ENCODE measurements at regions not wholly inside any gene's neighbourhood (a gene's known extent, or its start where the extent isn't known, plus 50 kb on each side); places are given as distances from the start of the nearest gene placed in this dataset.

DNA sequence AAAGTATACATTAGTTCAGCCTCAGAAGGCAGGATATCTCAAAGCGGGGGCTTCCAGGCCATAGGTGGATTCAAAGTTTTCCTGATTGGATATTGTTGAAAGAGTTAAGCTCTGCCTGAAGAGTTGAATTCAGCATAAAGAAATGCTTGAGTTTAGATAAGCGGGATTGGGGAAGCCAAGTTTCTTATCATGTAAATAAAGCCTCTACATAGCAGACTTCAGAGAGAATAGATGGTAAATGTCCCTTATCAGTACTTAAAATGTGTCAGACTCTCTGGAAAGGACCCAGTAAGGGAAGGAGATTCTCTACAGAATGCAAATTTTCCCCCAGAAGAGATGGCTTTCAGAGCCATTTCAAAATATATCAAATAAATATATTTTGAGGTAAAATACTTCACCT, 423.5 kb downstream of the SHISA9 start:
- no peaks in the 10 kb centered on the region for H3K27me3 ChIP-seq
- intact Hi-C loops (cut with DNase I; ENCODE audit: low total_unique reads), result no loop called here
- no peak overlapping the region for H3K27ac ChIP-seq
- no peaks in the 10 kb centered on the region for H3K4me1 ChIP-seq
- TF ChIP-seq POLR2A (IDR thresholded peaks at IDR 0.05), result no peak
- TF ChIP-seq, protein P1, sequence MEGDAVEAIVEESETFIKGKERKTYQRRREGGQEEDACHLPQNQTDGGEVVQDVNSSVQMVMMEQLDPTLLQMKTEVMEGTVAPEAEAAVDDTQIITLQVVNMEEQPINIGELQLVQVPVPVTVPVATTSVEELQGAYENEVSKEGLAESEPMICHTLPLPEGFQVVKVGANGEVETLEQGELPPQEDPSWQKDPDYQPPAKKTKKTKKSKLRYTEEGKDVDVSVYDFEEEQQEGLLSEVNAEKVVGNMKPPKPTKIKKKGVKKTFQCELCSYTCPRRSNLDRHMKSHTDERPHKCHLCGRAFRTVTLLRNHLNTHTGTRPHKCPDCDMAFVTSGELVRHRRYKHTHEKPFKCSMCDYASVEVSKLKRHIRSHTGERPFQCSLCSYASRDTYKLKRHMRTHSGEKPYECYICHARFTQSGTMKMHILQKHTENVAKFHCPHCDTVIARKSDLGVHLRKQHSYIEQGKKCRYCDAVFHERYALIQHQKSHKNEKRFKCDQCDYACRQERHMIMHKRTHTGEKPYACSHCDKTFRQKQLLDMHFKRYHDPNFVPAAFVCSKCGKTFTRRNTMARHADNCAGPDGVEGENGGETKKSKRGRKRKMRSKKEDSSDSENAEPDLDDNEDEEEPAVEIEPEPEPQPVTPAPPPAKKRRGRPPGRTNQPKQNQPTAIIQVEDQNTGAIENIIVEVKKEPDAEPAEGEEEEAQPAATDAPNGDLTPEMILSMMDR (IDR thresholded peaks at IDR 0.05), result no peak
- H3K4me3 ChIP-seq, result no peak overlapping the region
- H3K9me3 ChIP-seq, result no peaks in the 10 kb centered on the region
- DNase-seq, result no peak
- H3K36me3 ChIP-seq, result no peaks in the 10 kb centered on the region

DNA sequence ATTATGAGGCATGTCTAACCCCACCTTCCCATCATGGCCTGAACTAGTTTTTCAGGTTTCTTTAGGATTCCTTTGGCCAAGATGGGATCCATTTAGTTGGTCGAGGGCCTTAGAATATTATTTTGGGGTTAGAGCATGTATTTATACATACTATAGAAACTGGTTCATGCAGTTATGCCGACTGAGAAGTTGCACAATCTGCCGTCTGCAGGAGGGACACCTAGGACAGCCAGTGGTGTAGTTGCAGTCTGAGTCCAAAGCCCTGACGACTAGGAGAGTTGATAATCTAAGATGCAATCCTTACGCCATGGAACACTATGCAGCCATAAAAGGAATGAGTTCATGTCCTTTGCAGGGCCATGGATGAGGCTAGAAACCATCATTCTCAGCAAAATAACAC, 424.0 kb downstream of the SHISA9 start:
- no peaks in the 10 kb centered on the region for H3K9me3 ChIP-seq
- H3K27me3 ChIP-seq, result no peaks in the 10 kb centered on the region
- intact Hi-C loops (cut with DNase I; ENCODE audit: low total_unique reads), result no loop called here
- TF ChIP-seq, protein P1 (IDR thresholded peaks at IDR 0.05), result no peak
- TF ChIP-seq POLR2A (IDR thresholded peaks at IDR 0.05), result no peak
- H3K4me3 ChIP-seq, result no peak overlapping the region
- no peak for DNase-seq
- no peaks in the 10 kb centered on the region for H3K36me3 ChIP-seq
- H3K4me1 ChIP-seq, result no peaks in the 10 kb centered on the region
- no peak overlapping the region for H3K27ac ChIP-seq

DNA sequence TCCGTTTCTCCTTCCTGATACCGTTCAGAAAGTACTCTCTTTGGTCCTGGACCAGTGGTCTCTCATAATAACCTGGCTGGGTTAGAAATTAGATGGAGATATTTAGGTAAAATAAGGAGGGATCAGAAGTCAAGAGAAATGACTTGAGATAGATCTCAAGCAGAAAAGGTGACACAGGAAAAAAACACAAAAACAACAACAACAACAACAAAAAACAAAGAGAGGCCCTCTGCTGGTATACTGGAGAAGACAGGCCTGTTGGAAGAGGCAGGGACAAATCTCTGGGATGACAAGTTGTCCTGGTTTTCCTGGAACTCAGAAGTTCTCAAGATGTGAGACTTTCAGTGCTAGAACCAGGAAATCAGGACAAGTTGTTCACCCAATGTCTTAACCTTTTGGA, 430.5 kb downstream of the SHISA9 start:
- no peaks in the 10 kb centered on the region for H3K36me3 ChIP-seq
- intact Hi-C loops (cut with DNase I; ENCODE audit: low total_unique reads), result no loop called here
- no peak for DNase-seq
- no peaks in the 10 kb centered on the region for H3K4me1 ChIP-seq
- no peak overlapping the region for H3K4me3 ChIP-seq
- no peaks in the 10 kb centered on the region for H3K27me3 ChIP-seq
- no peak overlapping the region for H3K27ac ChIP-seq
- no peaks in the 10 kb centered on the region for H3K9me3 ChIP-seq
- TF ChIP-seq, protein P1 (IDR thresholded peaks at IDR 0.05), result no peak
- no peak for TF ChIP-seq POLR2A (IDR thresholded peaks at IDR 0.05)

DNA sequence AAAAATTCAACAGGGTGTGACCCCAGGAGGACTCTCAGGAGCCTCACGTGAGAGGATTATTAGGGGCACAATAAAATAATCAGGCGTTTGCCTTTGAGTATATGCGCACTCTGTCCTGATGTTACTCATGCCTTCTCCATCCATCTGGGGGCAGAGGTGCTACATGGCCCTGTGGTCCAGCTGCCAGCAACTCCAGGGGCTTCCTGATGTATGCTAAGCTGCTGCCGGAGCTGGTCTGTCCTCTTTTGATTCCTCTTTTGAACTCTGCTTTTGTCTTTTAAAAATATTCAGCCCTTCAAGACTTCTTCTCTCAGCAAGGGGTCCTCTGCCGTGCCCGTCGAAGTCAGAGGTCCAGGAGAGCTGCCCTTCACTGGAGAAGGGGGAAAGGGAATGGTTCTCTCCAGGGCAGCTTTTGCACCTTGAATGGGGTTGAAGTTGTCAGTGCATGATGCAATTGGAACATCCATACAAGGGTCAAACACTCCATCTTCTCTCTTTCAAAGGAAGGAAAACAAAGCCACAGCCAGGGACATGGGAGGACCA, 431.4 kb downstream of the SHISA9 start:
- no peak overlapping the region for H3K27ac ChIP-seq
- H3K4me1 ChIP-seq, result no peaks in the 10 kb centered on the region
- no peaks in the 10 kb centered on the region for H3K36me3 ChIP-seq
- DNase-seq, result no peak
- TF ChIP-seq, protein P1 (IDR thresholded peaks at IDR 0.05), result no peak
- TF ChIP-seq POLR2A (IDR thresholded peaks at IDR 0.05), result no peak
- intact Hi-C loops (cut with DNase I; ENCODE audit: low total_unique reads), result no loop called here
- H3K9me3 ChIP-seq, result no peaks in the 10 kb centered on the region
- no peak overlapping the region for H3K4me3 ChIP-seq
- H3K27me3 ChIP-seq, result no peaks in the 10 kb centered on the region

DNA sequence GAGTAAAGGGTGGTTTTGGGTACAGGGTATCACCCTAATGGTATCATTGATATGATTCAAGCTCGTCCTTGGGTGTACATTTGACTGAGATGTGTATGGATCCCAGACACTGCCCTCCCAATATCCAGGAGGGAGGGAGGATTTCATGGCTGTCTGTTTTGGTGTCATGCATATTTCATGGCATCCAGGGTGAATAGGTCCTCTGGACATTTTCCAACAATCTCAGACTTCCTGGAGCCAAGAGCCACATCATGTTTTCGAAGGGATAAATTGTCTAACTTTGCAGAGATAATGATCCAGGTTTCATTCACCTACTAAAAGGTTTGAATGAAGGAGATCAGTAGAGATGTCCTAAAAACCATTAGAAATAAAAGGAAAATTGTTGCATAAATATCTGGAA, 431.9 kb downstream of the SHISA9 start:
- no peaks in the 10 kb centered on the region for H3K36me3 ChIP-seq
- no peaks in the 10 kb centered on the region for H3K4me1 ChIP-seq
- DNase-seq, result no peak
- intact Hi-C loops (cut with DNase I; ENCODE audit: low total_unique reads), result no loop called here
- TF ChIP-seq, protein P1 (IDR thresholded peaks at IDR 0.05), result no peak
- TF ChIP-seq POLR2A (IDR thresholded peaks at IDR 0.05), result no peak
- H3K4me3 ChIP-seq, result no peak overlapping the region
- no peak overlapping the region for H3K27ac ChIP-seq
- H3K9me3 ChIP-seq, result no peaks in the 10 kb centered on the region
- H3K27me3 ChIP-seq, result no peaks in the 10 kb centered on the region
